ENCODE measurements at regions not wholly inside any gene's neighbourhood (a gene's known extent, or its start where the extent isn't known, plus 50 kb on each side); places are given as distances from the start of the nearest gene placed in this dataset.

- no peak for TF ChIP-seq CTCF (IDR thresholded peaks at IDR 0.05)
- TF ChIP-seq POLR2A (IDR thresholded peaks at IDR 0.05): no peak
Measured at GRCh38 chrX:106302304-106302703, 134.2 kb downstream of the PWWP3B start.
